ENCODE measurements at regions not wholly inside any gene's neighbourhood (a gene's known extent, or its start where the extent isn't known, plus 50 kb on each side); places are given as distances from the start of the nearest gene placed in this dataset.

- DNase-seq (ENCODE audit: low spot score) = no peak
Observed at GRCh38 chr21:35254765-35255138, 205.7 kb upstream of the RUNX1 start.

GRCh38 chr21:35254006-35254764 is 205.1 kb upstream of the RUNX1 start:
- DNase-seq (ENCODE audit: low spot score) = no peak

GRCh38 chr21:35252831-35253230 is 203.7 kb upstream of the RUNX1 start:
- no peak for DNase-seq (ENCODE audit: low spot score)

GRCh38 chr21:35249636-35250035 is 200.5 kb upstream of the RUNX1 start:
- DNase-seq (ENCODE audit: low spot score) = no peak

- no peak for DNase-seq (ENCODE audit: low spot score)
Observed at GRCh38 chr21:35245879-35246278, 196.8 kb upstream of the RUNX1 start.

- DNase-seq (ENCODE audit: low spot score) = no peak
Observed at GRCh38 chr21:35244514-35244913, 195.4 kb upstream of the RUNX1 start.

- DNase-seq (ENCODE audit: low spot score) = no peak
Observed at GRCh38 chr21:35243171-35243570, 194.1 kb upstream of the RUNX1 start.

- no peak for DNase-seq (ENCODE audit: low spot score)
Observed at GRCh38 chr21:35239811-35240219, 190.7 kb upstream of the RUNX1 start.

GRCh38 chr21:35238119-35238518 is 189.0 kb upstream of the RUNX1 start:
- DNase-seq (ENCODE audit: low spot score) = no peak

- DNase-seq (ENCODE audit: low spot score) = no peak
Observed at GRCh38 chr21:35237287-35237686, 188.2 kb upstream of the RUNX1 start.

GRCh38 chr21:35236090-35236489 is 187.0 kb upstream of the RUNX1 start:
- no peak for DNase-seq (ENCODE audit: low spot score)

GRCh38 chr21:35234725-35235124 is 185.6 kb upstream of the RUNX1 start:
- no peak for DNase-seq (ENCODE audit: low spot score)

- DNase-seq (ENCODE audit: low spot score) = no peak
Observed at GRCh38 chr21:35233756-35234155, 184.7 kb upstream of the RUNX1 start.

GRCh38 chr21:35232545-35233176 is 183.6 kb upstream of the RUNX1 start:
- no peak for DNase-seq (ENCODE audit: low spot score)

- no peak for DNase-seq (ENCODE audit: low spot score)
Observed at GRCh38 chr21:35231090-35231489, 182.0 kb upstream of the RUNX1 start.

- DNase-seq (ENCODE audit: low spot score) = no peak
Observed at GRCh38 chr21:35229290-35229689, 180.2 kb upstream of the RUNX1 start.

GRCh38 chr21:35227786-35228185 is 178.7 kb upstream of the RUNX1 start:
- no peak for DNase-seq (ENCODE audit: low spot score)

- DNase-seq (ENCODE audit: low spot score) = no peak
Observed at GRCh38 chr21:35226968-35227744, 178.1 kb upstream of the RUNX1 start.

- DNase-seq (ENCODE audit: low spot score) = no peak
Observed at GRCh38 chr21:35226328-35226727, 177.2 kb upstream of the RUNX1 start.

GRCh38 chr21:35225573-35225972 is 176.5 kb upstream of the RUNX1 start:
- no peak for DNase-seq (ENCODE audit: low spot score)

GRCh38 chr21:35223480-35224156 is 174.5 kb upstream of the RUNX1 start:
- DNase-seq (ENCODE audit: low spot score) = no peak

GRCh38 chr21:35222541-35222941 is 173.4 kb upstream of the RUNX1 start:
- DNase-seq (ENCODE audit: low spot score) = no peak
